Activated gamma-delta T cell treated with anti-CD3 and anti-CD28 coated beads, Interleukin-2, amount 50 U/mL, for 16 hours (primary cell): ENCODE measurements at regions not wholly inside any gene's neighbourhood (a gene's known extent, or its start where the extent isn't known, plus 50 kb on each side); places are given as distances from the start of the nearest gene placed in this dataset.

Experiments
- DNase-seq: peaks from one replicate; pipeline ENCODE4 v3.0.0-alpha.2; 2020; ENCODE audit warnings: low read depth

DNA sequence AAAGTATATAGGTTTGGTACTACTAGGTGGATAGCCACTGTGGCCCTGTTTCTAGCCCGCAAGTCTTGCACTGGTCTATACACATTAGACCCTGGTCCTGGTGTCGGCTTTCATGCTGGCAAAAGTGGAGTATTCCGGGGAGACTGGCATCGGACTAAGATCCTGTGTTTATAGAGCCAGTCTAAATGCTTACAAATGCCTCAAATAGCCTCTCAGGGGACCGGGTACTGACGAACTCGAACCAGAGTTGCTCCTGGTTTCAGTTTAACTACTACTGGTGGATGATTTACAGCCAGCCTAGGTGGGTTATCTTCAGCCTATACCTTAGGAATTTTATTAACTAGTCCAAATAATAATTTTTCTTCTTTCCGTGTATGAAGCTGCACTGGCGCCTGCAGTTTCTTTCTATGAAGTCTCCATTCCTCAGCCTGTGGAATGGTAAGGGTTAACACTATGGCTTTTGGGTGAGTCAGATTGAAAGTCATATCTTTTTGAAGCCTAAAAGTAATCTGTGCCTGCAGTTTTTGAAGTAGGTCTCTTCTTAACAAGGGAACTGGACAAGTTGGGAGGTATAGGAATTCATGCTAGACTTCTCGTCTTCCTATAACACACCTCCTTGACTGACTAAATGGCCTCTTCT lies 51.3 kb downstream of the OR10H4 start:
- no peak for DNase-seq

DNA sequence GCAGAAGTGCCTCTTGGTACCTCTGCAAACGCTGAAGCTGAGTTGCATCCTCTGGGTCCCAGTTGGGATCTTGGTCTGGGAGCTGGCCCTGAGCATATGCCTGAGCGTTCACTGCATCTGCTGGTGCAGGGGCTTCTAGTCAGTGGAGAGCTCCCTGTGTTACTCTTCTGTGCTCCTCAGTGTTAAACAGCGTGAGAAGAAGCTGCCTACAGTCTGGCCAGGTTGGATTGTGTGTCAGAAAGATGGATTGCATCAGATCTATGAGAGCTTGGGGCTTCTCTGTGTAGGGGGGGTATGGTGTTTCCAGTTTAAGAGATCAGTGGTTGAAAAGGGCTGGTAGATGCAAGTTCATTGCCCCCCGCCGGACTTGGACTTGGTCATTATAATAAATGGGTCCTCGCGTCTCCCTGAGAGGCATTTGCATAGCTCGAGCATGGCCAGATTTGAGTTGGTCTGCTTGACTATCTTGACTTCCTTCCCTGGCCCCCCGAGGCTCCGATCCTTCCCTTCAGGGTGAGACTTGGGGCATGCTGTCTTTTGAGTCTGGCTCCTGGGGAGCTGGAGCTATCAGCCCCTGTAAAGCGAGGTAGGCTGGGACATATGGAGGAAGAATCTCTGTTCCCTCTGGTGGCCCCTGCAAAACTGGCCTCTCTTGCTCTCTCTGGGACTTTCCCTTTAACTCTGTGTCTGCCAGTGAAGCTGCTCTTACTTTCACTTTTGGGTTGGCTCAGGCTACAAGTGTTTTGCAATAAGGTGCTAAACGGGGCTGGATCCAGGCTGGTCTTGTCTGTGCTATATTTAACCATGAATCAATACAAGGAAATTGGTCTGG lies 52.9 kb downstream of the OR10H4 start:
- peak; percentile 8 for DNase-seq

DNA sequence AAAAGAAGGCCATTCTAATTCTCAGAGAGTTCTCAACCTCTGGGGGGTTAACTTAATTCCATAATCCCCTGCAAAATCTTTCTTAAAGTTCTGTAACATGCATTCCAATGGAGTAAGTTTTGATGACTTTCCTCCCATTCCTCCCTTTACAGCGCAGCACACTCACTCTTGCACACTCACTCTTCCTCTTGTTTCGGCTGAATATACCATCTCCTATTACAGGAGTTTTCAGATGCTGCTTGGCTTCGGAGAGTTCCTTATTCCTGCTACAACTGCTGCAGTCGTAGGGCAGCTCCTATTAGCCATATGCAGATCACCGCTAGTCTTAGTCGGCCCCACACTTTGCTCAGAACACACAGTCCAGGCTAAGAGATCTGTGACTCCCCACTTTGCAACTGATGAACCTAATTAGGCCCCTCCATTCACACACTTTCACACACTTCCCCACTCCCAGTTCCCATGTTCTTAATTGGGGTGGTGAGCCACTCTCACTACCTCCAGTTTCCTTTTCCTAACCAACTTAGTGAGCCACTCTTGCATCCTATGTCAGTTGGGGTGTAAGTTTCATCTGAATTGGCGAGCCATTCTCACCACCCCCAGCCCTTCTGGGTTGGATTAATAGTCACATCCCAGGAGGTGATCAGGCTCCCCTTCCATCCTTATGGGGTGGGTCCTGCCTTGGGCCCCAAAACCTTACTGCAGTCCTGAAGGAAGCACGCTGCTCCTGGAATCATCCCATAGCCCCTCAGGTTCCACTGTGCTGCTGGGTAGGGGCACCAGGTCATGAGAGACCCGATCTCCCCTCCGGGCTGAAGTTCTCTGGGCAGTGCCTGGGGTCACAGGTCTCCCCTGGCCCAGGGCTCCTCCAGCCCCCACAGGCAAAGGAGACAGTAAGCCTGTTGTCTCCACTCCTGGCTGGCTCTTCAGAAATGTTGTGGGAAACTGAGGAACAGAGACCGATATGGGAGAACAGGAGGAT lies 53.9 kb downstream of the OR10H4 start:
- DNase-seq = no peak

DNA sequence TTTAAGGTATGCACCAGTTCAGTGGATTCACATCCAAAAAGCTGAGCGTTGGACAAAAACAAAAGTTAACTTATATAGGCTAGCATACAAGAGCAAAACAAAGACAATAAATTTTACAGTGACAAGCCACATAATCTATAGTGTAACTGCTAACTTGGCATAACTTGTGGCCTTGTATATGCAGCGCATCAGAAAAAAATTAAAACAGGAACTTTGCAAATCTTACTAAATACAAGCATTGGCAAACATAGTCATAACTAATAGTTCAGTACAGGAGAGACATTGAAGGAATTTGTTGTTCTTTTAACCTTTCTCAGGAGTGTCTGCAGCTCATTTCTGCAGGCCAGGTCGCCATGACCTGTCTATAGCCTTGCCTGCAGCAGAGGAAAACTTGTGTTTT lies 54.6 kb downstream of the OR10H4 start:
- DNase-seq = no peak

DNA sequence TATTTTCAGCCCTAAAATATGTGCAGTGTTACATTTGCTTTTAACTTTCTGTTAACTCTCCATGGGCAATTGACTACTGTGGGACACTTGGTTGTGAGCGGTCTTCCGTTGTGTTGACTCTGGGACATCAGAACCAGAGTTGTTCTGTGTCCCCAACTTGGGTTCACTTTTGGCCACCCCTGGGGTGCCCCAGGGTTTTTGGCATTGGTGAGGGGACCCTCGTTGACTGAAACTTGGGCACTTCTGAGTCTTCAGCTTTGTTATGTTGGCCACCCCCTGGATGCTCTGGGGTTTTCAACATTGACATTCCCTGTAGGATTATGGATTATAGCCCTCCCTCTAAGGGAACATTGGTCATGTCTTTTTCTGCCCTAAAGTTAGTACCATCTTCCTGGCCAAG lies 57.1 kb downstream of the OR10H4 start:
- no peak for DNase-seq

DNA sequence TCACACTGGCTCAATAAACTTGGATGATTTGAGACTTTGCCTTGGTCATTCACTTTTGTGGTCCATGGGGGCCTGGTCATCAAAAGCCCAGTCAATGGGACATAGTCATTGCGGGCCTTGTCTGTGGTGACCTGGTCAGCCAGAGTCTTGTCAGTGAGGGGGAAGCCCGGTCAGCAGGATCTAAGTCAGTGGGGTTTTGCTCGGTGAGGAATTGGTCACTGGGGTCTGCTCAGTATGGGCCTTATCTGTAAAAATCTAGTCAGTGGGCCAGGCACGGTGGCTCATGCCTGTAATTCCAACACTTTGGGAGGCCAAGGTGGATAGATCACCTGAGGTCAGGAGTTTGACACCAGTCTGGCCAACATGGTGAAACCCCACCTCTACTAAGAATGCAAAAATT lies 63.7 kb upstream of the TPM4 start:
- DNase-seq = no peak

DNA sequence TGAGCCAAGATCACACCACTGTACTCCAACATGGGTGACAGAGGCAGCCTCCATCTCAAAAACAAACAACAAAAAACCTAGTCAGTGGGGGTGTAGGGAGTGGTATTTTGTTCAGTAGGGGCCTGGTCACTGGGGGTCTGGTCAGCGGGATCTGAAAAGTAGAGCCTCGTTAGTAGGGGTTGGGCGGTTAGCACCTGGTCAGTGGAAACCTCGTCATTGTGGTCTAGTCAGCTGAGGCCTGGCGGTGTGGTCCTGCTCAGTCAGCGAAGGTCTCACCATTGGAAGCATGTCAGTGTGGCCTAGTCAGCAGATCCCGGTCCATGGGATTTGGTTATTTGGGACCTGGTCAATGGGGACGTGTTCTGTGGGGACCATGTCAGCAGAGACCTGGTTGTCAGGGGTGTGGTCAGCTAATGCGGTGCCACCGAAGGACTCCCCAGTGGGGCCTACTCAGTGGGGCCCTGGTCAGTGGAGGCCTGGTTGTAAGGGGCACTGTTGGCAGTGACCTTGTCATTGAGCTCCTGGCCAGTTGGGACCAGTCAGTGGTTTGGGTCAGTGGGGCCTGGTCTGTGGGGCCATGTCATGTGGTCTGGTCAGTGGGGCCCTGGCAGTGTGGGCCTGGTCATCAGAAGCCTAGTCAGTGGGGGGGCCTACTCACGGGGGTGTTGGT lies 63.0 kb upstream of the TPM4 start:
- no peak for DNase-seq

DNA sequence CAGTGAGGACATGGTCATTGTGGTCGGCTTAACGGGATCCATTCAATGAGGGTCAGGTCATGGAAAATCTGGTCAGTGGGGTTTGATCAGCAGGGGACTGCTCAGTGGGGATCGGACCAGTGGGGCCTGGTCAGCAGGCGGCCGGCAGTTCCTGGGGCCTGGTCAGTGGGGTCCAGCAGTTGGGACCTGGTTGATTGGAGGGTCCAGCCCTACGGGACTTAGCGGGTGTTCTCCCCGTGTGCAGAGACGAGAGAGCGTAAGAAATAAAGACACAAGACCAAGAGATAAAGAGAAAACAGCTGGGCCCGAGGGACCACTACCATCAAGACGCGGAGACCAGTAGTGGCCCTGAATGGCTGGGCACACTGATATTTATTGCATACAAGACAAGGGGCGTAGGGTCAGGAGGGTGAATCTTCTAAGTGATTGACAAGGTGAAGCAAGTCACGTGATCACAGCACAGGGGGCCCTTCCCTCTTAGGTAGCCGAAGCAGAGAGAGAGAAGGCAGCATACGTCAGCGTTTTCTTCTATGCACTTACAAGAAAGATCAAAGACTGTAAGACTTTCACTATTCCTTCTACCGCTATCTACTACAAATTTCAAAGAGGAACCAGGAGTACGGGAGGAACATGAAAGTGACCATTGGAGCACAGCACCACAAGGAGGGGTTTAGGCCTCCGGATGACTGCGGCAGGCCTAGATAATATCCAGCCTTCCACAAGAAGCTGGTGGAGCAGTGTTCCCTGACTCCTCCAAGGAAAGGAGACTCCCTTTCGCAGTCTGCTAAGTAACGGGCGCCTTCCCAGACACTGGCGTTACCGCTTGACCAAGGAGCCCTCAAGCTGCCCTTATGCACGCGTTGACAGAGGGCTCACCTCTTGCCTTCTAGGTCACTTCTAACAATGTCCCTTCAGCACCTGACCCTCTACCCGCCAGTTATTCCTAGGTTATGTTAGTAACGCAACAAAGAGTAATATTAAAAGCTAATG lies 62.1 kb upstream of the TPM4 start:
- DNase-seq = no peak

DNA sequence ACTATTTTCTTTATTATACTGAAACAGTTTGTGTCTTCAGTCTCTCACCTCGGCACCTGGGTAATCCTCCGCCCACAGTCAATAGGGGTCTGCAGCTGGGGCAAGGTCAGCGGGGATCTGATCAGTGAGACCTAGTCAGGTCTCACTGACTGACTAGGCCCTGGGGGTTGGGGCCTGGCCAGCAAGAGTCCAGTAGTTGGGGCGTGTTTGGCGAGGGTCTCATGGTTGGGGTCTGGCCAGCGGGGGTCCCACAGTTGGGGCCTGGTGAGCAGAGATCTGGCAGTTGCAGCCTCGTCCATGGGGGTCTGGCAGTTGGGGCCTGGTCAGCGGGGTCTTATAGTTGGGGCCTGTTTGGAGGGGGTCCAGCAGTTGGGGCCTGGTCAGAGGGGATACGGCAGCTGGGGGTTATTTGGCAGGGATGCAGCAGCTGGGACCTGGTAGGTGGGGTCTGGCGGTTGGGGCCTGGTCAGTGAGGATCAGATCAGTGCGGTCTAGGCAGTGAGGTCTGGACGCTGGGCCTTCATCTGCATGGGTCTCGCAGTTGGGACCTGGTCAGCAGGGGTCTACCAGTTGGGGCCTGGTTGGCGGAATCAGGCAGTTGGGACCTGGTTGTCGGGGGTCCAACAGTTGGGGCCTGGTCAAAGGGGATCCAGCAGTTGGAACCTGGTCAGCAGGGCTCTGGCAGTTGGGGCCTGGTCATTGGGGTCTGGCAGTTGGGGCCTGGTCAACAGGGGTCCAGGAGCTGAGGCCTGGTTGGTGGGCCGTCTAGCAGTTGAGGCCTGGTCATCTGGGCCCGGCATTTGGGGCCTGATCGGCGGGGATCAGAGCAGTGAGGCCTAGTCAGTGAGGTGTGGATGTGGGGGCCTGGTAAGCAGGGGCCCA lies 61.1 kb upstream of the TPM4 start:
- no peak for DNase-seq

DNA sequence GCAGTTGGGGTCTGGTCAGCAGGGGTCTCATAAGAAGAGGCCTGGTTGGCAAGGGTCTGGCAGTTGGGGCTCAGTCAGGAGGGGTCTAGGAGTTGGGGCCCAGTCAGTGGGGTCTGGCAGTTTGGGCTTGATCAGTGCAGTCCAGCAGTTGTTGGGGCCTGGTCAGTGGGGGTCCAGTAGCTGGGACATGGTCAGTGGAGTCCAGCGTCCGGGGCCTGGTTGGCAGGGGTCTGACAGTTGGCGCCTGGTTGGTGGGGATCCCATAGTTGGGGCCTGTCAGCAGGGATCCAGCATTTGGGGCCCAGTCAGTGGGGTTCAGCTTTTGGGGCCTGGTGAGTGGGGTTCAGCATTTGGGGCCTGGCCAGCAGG lies 60.5 kb upstream of the TPM4 start:
- no peak for DNase-seq

DNA sequence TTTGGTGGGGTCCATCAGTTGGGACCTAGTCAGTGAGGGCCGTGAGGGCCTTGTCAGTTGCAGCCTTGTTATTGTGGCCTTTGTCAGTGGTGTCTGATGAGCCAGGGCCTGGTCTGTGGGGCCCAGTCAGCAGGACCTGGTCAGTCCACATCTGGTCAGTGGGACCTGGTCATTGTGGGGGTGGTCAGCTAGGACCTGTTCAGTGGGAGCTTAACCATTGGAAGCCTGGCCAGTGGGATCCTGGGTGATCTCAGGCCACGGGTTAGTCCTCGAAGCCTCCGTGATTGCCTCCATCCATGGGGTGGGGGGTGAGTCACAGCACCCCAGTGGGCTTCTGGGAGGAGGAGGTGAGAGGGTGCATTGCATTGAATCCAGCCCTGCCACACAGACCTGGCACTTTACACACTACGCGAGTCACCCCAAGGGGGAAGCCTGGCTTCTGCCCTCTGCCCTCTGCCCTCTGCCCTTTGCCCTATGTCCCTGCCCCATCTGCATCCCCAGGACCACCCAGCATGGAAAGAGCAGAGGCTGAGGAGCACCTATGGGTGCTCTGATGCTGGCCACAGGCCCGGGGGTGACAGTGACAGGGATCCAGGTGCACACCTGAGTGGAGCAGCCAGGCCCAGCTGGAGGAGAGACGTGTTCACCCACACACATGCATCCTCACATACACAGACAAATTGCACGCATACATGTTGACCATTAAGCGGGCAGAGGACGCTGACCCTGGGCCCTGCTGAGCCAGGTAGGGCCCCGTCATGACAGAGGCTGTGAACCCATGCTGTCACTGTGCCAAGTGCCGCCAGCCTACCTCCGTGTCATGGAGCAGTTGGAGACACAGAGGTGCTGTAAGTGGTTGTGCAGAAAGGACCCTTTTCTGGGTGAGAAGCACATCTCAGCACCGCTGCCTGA lies 59.8 kb upstream of the TPM4 start:
- DNase-seq = no peak

DNA sequence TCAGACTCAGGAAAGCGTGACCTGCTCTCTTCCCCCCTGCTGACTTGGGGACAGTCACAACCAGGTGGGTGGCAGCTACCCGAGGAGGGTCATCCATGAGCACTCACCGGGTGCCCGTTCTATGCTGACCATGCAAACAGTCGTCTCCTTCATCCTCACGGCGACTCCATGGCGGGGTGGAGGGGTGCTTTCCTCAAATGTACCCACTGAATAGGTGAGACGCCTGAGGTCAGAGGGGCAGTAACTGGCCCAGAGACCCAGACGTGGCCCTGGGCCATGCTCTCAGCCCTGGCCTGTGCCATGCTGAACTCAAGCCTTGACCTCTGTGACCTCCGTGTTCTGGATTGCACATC lies 59.2 kb upstream of the TPM4 start:
- no peak for DNase-seq

DNA sequence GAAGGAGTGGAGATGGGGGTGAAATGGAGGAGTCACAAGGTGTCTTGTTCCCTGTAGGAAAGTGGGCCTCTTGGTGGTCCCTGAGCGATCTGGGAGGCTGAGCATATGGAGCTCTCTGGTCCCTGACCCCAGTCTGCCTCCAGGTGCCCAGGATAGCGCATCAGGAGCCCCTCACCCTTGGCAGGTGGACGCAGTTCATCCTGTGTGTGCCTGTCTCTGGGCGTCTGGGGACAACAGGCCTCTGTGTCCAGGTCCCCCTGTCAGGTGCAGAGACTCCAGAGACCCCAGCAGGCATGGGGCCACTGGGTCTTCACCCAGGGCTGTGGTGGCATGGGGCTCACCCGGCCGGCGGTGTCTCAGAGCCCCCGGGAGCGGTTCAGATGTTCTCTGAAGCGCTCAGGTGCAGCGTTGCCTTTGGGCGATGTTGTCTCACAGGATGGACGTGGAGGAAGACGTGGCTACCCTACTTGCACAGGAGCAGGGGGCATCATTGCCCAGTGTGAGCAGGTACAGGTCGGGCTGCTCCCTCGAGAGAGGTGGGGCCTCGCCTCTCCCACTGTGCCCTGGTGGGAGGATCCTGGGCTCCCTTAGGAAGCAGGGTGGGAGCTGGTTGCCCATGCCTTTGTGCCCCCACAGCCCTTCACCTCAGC lies 58.1 kb upstream of the TPM4 start:
- no peak for DNase-seq

DNA sequence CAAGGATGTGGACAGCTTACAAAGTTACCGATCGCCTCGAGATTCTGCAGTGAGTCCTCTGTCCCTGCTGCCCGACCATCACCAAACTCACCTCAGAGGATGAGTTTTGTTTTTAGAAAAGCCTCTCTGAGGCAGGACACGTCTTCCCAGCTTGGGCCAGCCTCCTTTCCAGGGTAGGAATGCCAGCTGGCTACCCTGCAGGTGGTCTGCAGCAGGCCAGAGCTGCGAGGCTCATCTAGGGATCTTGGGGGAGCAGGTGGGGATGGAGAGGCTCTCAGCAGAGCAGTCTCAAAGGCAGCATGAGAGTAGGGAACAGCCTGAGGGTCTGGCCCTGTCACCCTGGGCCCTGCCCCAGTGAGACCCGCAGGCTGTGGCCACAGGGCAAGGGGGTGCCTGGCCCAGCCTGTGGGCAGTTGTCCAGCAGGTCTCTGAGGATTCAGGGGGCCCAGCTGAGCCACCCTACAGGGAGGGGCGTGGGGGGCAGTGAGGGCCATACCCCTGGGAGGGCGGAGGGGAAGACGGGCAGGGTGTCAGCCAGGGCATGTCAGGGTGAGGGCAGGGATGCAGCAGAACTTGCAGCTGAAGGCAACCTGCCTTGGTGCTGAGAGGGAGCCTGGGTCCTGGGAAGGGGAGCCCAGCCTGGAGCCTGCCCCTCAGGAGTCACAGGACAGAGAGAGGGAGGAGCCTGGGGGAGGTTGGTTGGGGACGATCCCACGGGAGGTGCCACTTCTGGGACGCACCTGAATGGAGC lies 57.3 kb upstream of the TPM4 start:
- no peak for DNase-seq

DNA sequence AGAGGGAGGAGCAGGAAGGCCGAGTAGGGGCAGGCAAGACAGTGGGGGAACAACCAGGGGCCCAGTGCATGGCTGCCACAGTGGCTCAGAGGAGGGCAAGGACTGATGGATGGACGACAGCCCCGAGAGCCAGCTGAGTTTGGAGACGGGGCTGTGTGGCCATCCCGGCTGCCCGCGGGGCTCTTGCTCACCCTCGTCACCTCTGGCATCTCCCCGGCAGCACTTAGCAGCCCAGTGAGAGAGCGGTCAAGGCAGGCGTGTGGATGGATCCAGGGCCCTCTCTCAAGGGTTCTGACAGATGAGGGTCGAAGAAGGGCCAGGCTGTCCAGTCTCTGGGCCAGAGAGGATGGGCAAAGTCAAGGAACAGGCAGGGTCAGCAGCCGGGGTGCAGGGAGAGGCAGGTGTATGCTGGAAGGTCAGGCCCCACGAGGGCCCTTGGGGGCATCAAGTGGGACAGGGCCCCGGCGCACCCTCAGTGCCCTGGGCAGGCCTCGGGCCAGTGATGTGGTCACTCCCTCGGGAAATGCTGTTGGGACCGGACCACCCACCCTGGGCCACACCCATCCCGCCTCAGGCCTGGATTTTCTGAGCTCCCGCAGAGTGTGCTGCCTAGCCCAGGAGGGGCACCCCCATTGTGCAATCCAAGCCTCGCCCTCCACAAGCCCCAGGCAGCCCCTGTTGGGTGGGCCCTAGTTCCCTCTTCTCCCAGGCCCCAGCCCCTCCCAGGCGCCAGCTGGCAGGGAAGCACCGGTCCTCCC lies 56.4 kb upstream of the TPM4 start:
- no peak for DNase-seq

DNA sequence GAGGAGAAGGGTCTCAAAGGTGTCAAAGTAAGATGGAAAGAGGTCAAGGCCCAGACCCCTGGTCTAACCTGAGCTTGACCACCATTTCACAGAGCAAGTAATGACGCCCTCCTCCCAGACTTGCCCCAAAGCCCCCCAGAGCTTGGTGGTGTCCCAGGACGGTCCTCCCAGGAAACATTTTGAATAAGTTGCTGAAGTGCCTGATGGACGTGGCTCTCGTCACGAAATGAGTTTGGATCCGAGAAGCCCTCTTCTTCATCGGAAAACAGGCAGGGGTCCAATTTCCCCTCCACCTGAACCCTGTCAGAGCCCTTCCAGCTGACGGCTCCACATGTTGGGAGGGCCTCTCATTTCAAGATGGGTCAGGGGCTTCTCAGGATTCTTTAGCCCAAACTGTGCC lies 54.5 kb upstream of the TPM4 start:
- no peak for DNase-seq

DNA sequence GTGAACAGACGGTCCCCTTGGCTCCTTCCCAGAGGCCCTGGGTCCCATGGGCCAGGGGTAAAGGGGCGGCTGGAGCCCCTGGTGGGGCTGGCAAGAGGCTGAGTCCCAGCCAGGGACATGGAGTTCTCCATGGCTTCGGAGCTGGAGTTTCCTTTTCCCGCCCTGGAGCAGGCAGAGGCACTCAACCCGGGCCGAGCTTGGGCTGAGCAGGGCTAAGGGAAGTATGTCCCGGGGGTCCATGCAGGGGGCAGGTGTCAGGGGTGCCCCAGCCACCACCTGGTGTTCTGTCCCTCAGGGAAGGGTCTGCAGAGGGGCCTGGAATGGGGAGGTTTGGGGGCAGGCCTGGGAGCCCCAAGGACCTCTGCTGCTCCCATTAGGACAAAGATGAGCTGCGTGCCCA lies 54.0 kb upstream of the TPM4 start:
- DNase-seq = no peak
